Fibroblast of skin of scalp (primary cell): ENCODE measurements at regions not wholly inside any gene's neighbourhood (a gene's known extent, or its start where the extent isn't known, plus 50 kb on each side); places are given as distances from the start of the nearest gene placed in this dataset.

Experiments used
- DNase-seq: peaks from one replicate; pipeline ENCODE4 v3.0.0-alpha.2; 2013

GRCh38 chr2:136175466-136175865 lies 57.5 kb upstream of the CXCR4 start:
- DNase-seq = no peak

GRCh38 chr2:136173126-136173525 lies 55.2 kb upstream of the CXCR4 start:
- DNase-seq = no peak

GRCh38 chr2:136171223-136171622 lies 53.3 kb upstream of the CXCR4 start:
- no peak for DNase-seq

- no peak for DNase-seq
These were observed 50.8 kb upstream of the CXCR4 start for GRCh38 chr2:136168720-136169119.

GRCh38 chr2:136167721-136168475 lies 49.9 kb upstream of the CXCR4 start:
- no peak for DNase-seq
